ENCODE measurements at regions not wholly inside any gene's neighbourhood (a gene's known extent, or its start where the extent isn't known, plus 50 kb on each side); places are given as distances from the start of the nearest gene placed in this dataset.
"Not testable (repeated sequence)": the region's sequence is repeated elsewhere in the genome, so short reads cannot be mapped to it uniquely, and the experiment has no call there.

DNA sequence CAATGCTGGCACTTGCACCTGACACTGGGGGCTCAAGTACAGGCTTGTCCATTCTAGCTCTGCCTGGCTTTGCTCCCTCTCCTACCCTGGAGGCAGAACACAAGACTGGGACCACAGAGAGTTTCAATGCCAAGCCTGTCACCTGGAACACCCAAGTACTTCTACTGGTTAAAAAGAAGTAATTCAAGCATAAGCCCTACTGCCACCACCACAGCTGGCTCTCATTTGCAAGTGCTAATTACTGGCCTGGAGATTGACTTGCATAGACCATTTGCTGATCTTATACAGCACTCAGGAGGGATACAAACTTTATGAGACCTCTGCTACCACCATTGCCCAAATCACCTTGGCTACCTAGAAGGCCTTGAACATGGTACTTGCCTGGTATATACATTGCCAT lies 1550.9 kb downstream of the C4orf33 start:
- DNase-seq = no peak

DNA sequence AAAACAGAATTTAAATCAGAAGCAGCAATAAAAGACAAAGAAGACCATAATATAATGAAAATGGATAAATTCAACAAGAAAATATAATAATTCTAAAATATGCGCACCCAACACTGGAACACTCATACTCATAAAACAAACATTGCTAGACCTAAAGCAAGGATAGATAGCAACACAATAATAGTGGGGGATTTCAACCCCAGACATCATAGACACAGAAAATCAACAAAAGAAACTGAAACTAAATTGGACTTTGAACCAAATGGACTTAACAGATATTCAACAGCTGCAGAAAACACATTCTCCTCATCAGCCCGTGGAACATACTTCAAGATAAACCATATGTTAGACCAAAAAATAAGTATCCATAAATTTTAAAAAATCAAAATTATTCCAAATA lies 1552.6 kb downstream of the C4orf33 start:
- no peak for DNase-seq

DNA sequence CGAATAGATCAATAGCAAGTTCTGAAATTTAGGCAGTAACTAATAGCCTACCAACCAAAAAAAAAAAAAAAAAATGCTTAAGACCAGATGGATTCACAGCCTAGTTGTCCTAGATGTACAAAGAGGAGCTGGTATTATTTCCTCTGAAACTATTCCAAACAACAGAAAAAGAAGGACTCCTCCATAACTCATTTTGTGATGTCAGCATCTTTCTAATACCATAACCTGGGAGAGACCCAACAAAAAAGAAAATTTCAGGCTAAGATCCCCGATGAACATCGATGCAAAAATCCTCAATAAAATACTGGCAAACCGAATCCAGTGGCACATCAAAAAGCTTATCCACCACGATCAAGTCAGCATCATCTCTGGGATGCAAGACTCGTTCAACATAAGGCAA lies 1557.9 kb downstream of the C4orf33 start:
- DNase-seq = no peak

DNA sequence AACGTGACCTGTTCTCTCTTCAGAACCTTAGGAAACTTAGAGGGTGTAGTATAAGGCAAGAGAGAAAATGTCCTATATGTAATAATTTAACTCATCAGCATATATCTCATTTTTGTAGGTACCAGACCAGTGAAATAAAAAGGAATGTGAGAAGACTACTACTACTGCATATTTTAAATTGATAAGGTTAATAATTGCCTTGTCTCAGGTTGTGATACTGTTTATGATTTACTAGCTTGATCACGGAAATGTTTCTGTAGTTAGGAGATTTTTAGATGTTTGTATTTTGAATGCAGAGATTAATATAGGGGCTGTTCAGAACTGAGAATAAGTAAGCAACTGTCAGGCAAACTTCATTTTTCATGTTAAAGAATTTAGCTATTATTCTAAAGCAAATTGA lies 1563.4 kb downstream of the C4orf33 start:
- DNase-seq = no peak

DNA sequence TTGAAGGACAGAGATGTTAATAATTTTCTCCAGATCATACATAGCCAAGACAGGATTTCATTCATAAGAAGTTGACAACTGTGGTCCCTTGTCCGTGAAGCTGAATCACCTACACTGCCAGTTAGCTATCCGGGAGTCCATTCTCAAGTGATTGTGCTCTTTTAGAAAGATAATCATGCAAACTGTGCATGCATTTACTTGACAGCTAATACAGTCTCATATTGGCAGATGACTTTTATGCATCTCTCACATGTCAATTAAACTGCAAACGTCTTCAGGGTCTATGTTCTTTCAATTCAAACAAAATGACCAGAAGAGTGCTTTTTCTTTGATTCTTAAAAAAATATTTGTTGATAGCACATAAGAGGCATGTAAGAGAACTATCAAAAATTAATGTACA lies 1572.9 kb downstream of the C4orf33 start:
- no peak for DNase-seq

DNA sequence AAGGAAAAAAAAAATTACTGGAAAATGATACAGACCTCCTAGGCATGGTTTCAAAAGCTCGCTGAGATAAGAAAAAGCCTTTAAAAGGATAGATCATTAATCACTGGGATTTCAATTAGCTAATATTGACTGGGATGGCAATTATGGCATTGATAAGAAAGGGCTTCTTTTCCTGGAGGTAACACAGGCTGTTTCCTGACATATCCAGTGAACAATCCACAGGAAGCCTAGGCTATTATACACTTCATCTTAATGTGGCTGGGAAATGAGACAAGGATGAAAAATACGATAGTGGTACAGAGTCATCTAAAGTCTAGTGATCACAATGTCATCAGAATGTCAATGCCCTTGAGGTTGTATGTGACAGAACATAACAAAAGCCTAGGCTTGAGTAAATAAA lies 1579.3 kb downstream of the C4orf33 start:
- no peak for DNase-seq

DNA sequence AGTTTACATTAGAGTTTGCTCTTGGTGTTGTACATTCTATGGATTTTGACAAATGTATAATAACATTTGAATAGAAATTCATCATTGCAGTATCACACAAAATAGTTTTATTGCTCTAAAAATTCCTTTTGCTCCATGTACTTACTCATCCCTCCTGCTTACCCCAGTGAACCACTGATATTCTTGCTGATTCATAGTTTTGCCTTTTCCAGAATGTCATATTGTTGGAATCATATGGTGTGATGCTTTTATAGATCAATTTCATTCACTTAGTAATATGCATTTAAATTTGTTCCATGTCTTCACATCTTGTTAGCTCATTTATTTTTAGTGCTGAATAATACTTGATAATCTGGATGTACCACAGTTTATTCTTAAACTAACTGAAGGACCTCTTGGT lies 1593.2 kb downstream of the C4orf33 start:
- no peak for DNase-seq

DNA sequence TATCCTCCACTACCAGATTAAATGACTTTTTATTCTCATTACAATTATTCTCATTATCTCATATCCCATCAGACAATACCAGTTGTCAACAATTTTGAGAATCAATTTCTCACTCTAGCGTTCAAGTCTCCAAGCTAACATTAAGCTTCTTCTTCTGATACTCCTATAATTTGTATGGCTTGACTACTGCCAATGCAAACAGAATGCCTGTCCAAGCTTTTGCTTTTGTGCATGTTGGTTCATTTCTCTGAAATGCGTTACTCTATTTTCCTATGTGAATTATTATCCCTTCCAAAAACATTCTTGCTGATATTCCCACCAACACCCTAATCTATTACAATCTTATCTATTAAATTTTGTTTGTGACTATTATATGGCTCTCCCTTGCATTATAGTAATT lies 1602.3 kb downstream of the C4orf33 start:
- DNase-seq = no peak

DNA sequence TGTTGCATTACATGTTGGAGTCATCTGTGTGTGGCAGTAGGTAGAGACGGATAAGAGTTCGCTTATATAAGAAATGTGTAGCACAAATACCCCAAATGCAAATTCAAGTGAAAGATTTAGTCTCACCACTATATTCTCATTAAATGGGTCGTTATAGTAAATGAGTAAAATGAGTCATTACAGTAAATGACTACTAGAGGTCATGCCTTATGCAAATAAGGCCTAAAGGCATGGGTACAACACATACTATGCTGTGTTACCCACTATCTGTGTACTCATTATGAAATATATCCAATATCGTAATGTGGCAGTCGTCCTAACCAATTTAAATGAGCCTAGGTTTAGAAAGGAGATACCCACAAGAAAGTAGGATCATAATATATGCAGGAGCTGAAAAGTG lies 1603.1 kb downstream of the C4orf33 start:
- DNase-seq = no peak

DNA sequence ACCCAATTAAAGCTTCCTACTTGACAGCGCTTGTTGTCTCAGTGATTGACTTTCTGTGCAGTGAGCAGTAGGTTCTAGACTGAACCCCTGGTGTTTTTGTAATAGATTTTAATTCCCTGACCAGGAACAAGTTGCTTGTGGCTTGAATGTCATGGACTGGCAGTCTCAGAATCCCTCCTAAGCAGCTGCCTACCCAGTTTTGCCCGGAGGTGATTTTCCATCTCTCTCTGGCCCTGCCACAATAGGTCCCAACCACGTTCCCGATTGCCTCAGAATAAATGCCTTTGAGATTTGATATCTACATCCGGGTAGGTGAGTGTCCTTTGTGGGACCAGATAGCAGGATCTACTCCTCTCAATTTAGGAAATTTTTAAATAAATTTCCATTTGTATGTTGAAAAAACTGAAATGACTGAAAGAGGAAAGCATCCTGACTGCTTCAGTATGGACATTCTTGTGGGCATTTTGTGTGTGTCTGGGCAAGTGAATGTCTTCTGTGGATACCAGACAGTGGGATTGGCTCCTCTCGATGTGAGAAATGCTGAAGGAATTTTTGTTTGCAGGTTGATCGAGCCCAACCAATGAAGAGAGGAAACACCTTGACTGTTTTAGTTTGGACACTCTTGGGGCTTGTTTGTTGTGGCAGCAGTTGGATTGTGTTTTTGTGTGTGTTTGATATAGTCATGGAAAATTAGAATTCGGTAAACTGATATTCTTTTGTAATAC lies 1607.4 kb downstream of the C4orf33 start:
- no peak for DNase-seq

DNA sequence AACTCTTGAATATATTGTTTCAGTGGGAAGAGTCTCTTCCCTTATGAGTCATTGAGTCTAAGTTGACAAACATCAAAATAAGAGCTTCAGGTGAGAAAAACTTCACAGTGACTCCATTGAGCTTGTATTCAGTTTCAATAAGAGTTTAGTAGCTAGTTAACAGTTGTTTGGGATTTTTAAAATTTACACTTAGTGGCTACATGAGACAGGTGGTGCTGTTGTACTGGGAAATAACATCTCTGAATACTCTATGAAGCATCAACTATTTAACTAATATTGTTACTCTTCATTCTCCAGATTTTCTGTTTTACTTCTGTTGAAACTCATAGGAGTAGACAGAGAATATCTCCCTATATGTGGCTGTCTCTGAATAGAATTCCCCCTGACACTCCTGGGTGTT lies 1609.1 kb downstream of the C4orf33 start:
- no peak for DNase-seq

DNA sequence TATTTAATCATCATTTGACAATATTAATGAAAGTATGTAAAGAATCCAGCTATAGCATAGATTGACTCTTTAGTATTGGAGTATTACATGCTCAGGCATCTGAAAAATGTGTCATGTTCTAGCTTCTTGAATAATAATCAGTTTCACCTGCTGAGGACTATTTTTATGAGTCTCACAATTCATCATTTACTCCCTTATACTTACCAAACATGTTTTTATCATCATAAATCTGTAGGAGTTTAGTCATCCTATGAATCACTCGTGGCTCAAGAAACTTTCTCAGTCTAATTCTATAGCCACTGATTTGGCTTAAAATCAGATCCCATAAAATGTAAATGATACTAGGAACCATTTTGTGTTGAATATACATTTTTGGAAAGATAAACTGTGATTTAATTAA lies 1616.1 kb downstream of the C4orf33 start:
- DNase-seq = no peak

DNA sequence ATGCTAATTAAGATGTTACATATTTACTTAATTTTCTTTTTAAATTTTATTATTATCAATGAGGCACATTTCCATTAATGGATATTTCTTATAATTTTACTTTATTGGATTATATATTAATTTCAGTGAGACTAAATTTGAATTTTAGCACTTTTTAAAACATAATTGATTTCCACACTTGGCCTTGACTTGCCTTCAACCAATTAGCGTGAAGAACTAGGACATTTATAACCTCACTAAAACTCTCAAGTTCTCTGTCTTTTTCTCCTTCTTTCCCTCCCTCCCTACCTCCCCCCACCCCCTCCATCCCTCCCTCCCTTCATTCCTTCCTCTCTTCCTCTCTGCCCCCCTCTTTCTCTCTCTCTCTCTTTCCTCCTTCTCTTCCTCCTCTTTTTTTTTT lies 1618.1 kb downstream of the C4orf33 start:
- DNase-seq = no peak

DNA sequence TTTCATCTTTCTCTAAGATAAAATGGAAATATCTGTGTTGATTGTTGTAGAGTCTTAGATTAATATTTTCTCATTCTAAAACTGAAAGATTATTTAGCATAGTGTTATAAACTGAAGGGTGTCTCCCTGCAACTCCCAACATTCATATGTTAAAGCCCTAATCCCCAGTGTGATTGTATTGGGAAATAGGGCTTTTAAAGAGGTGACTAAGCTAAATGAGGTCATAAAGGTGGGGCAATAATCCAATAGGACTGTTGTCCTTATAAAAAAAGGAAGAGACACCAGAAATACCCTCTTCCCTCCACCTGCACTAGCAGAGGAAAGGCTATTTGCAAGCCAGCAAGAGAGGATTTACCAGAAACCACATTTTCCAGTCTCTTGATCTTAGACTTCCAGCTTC lies 1626.4 kb downstream of the C4orf33 start:
- no peak for DNase-seq

DNA sequence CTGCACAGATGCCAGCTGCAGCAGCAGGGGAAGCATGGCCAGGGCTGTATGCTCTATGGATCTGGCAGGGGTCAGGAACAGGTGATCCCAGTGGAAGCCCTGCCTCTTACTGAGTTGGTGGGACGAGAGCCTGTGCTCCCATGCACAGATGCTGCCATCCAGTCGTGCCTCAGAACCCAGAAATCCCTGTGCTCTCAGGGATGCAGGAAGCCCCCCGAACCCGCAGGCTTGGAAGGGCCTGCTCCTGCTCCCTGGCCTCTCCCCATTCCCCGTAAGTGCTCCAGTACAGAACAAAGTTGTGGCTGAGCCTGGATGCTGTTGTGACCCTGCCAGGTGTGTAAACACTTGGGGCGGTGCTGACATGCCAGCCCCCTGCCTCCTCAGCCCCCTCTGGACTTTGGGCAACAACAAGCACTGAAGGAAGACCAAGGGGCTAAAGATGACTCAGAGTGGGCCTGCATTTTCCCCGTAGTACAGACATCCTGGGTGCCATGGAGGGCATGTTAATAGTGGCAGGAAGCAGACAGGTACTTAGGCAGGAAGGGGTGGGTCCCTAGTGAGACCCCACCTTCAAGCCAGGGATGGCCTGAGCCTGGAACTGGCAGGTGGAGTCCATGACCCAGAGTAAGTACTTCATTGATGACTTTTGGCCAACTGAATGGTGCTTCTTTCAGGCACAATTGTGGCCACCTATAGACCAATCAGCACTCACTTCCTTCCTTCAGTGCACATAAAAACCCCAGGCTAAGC lies 1640.7 kb downstream of the C4orf33 start:
- DNase-seq = no peak

DNA sequence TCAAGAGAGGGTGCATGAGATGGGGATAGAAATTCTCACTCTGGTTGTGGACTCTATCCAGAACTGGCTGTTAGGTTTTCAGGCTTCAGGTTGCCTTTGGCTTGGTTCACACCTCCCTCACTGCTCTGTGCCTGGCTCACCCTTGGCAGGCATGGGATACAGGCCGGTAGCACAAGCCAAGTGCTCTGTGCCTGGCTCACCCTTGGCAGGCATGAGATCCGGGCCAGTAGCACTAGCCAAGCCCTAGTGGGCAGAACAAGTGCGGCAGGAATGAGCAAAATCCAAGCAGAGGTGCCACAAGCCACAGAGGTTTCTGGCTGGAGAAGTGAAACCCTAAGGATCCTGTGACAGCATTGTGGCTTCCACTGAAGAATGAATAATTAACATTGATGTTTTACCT lies 1642.3 kb downstream of the C4orf33 start:
- no peak for DNase-seq

DNA sequence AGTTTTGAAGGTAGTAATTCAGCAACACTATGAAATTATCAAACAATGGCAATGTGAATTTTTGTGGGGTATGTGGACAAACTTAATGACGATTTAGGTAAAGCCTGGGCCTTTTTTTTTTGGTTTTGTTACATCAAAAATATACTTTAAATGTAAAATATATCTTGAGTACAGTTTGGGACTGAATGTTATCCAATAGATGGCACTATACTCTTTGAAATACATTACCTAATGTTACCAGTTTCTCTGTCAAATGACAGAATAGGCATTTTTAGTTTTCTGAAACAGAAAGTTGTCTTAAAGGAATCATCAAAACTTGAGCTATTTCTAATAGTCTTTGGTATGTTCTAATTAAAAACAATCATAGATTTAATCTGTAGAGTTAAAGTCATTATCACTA lies 1651.9 kb downstream of the C4orf33 start:
- no peak for DNase-seq

DNA sequence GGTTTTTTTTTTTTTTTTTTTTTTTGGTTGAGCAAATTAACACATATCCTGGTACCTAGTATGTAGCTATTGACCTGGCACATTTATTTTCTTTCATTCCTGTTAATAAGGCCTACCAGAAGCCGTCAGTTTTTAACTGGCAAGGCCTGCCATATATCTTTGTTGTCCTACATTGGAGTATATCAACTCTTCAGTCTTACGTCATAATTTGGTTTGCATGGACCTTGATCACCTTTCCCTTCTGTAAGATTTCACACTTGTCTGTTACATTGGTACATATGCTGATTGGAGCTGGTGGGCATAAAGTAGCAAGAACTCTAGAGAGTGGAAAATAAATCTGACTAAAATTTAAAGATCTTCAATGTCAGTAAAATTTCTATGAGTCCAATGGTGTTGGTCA lies 1658.0 kb downstream of the C4orf33 start:
- DNase-seq = no peak

DNA sequence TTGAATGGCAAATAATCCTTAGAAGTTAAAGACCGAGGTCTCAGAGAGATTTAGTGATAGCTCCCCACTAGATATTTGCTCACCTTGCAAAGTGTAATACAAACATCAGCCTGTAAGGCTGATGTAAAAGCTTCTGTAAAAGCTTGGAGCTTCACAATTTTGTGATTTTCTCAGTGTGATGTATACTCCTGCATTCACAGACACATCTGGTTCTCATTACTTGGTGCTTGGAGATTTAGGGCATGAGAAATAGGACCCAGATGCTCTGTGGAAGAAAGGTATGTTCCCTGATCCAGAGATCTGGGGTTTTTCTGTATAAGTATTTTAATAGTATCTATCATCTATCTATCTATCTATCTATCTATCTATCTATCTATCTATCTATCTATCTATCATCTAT lies 1664.3 kb downstream of the C4orf33 start:
- DNase-seq = no peak

DNA sequence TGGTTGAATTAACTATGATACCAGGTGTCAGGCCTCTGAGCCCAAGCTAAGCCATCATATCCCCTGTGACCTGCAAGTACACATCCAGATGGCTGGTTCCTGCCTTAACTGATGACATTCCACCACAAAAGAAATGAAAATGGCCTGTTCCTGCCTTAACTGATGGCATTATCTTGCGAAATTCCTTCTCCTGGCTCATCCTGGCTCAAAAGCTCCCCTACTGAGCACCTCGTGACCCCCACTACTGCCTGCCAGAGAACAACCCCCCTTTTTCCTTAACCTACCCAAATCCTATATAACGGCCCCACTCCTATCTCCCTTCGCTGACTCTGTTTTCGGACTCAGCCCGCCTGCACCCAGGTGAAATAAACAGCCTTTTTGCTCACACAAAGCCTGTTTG lies 1671.4 kb downstream of the C4orf33 start:
- not testable (repeated sequence) for DNase-seq

DNA sequence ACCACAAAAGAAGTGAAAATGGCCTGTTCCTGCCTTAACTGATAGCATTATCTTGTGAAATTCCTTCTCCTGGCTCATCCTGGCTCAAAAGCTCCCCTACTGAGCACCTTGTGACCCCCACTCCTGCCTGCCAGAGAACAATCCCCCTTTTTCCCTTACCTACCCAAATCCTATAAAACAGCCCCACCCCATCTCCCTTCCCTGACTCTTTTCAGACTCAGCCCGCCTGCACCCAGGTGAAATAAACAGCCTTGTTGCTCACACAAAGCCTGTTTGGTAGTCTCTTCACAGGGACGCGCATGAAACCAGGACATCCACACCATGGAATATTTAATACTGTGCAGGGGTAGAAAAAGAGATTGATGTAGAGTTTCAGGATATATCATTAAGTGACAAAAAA lies 1677.0 kb downstream of the C4orf33 start:
- DNase-seq = not testable (repeated sequence)

DNA sequence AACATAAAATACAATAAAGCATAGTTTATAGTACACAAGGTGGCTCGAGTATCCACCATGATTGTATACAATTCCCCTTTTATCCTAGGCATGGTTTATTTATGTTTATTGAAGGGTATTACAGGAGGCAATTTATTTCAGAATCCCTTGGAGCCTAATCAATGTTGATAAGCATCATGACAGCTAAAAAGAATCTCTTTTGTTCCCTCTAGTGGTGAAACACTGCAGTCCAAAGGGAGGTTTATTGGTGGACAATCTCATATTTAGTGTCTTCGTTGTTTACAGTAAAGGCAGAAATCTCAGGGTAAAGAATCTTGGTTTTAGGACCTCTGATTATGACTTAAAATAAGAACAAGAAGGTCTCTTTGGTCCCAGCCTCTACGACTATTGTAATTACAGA lies 1712.5 kb downstream of the C4orf33 start:
- DNase-seq = peak; percentile 0

DNA sequence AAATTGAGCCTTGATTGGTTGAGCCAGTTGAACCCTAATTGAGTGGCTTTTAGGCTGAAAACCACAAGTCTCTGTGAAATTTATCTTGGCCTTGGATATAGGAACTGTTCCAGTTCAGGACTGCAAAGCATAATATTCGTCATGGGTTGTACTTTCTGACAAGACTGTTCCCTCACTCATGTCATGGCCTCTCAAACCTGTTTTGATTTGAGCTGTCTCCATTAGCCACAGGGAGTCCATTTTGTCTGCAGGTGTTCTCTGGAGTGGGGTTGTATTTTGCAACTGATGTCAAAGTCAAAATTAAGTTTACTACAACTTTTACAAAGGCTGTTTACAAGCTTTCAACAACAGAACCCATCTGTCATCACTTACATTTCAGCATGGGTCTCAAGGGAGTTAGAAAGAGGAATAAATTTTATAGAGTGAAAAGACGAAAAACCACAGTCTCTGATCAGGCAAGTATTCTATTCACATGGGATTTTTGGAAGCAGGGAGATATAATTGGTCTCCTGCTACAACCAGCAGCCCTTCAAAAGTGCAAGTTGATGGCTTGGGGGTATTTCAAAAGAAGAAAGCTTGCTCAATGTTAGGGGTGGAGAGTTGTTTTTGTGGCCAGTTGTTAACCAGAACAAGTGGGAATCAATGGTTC lies 1716.3 kb downstream of the C4orf33 start:
- DNase-seq = no peak

DNA sequence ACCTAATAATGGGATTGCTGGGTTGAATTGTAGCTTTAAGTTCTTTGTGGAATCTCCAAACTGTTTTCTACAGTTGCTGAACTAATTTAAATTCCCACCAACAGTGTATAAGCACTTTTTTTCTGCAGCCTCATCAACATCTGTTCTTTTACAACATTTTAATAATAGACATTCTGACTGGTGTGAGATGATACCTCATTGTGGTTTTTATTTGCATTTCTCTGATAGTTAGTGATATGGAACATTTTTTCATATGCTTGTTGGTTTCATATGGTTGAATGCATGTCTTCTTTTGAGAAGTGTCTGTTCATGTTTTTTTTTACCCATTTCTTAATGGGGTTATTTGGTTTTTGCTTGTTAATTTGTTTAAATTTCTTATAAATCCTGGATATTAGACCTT lies 1718.9 kb downstream of the C4orf33 start:
- DNase-seq = no peak
